ENCODE measurements at regions not wholly inside any gene's neighbourhood (a gene's known extent, or its start where the extent isn't known, plus 50 kb on each side); places are given as distances from the start of the nearest gene placed in this dataset.
A peak's percentile ranks its signal among the peaks of the same experiment; 100 is the strongest.

DNA sequence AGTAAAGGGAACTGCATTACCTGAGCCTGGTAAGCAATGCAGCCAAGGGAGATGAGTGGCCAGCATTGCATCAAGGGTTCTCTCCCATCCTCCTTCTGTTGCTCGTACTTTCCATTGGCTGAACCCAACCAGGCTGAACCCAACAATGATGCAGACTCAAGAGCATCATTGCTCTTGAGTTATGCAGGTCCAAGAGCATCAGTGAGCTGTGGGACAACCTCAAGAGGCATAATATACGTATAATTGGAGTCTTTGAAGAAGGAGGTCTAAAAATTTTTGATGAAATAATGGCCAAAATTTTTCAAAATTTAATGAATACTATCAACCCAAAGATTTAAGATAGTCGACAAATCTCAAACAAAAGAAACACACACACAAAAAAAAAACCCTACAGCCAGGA lies 213.0 kb downstream of the RNF152 start:
- no peaks in the 10 kb centered on the region for H3K27me3 ChIP-seq (ENCODE audit: control insufficient read depth in 1 of 2, insufficient read depth in 2 of 2, low read length in 2 of 2)
- no peak overlapping the region for H3K27ac ChIP-seq (ENCODE audit: low read depth, low read length)
- no peaks in the 10 kb centered on the region for H3K4me1 ChIP-seq (ENCODE audit: control insufficient read depth in 1 of 2, insufficient read depth in 2 of 2, low read length in 2 of 2)
- no peak overlapping the region for H3K4me3 ChIP-seq (ENCODE audit: low read depth in 1 of 2, low read length in 2 of 2)
- no peaks in the 10 kb centered on the region for H3K36me3 ChIP-seq (ENCODE audit: control insufficient read depth in 1 of 2, insufficient read depth in 2 of 2, low read length in 2 of 2)
- no peak overlapping the region for H3K9ac ChIP-seq (ENCODE audit: low read depth in 1 of 2, low read length in 2 of 2)
- H3K9me3 ChIP-seq (ENCODE audit: control insufficient read depth in 1 of 2, low read length in 2 of 2) = peaks cover 5 to 10% of the 10 kb centered on the region in 2 donors

DNA sequence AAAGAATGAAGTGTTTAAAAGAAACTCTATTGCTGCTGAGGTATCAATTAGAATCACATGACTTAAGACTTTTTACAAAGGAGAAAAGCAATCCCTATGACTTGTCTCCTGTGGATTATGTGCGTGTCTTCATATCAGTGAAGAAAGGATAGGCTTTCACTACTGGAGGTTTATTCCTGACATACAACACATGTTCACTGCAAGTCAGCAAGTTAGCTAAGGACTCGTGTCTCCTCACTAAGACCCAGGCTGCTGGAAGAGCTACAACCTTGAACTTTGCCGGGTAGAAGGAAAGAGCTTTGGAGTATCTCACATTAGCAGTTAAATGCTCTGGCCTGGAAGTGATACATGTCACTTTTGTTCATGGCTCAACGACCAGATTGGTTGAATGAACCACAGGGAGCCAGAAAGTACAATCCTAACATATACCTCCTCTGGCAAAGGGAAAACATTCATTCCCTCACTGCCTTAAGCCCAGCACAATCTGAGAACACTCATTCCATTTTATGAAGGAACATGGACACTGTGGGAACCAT lies 215.3 kb downstream of the RNF152 start:
- Histone ChIP-seq H3K9me3 (ENCODE audit: control insufficient read depth in 1 of 2, low read length in 2 of 2) (peaks cover 5 to 10% of the 10 kb centered on the region in 2 donors), H3K4me1 (ENCODE audit: control insufficient read depth in 1 of 2, insufficient read depth in 2 of 2, low read length in 2 of 2) (no peaks in the 10 kb centered on the region), H3K9ac (ENCODE audit: low read depth in 1 of 2, low read length in 2 of 2) (no peak overlapping the region), H3K27ac (ENCODE audit: low read depth, low read length) (no peak overlapping the region), H3K4me3 (ENCODE audit: low read depth in 1 of 2, low read length in 2 of 2) (no peak overlapping the region), H3K27me3 (ENCODE audit: control insufficient read depth in 1 of 2, insufficient read depth in 2 of 2, low read length in 2 of 2) (no peaks in the 10 kb centered on the region), H3K36me3 (ENCODE audit: control insufficient read depth in 1 of 2, insufficient read depth in 2 of 2, low read length in 2 of 2) (no peaks in the 10 kb centered on the region)

DNA sequence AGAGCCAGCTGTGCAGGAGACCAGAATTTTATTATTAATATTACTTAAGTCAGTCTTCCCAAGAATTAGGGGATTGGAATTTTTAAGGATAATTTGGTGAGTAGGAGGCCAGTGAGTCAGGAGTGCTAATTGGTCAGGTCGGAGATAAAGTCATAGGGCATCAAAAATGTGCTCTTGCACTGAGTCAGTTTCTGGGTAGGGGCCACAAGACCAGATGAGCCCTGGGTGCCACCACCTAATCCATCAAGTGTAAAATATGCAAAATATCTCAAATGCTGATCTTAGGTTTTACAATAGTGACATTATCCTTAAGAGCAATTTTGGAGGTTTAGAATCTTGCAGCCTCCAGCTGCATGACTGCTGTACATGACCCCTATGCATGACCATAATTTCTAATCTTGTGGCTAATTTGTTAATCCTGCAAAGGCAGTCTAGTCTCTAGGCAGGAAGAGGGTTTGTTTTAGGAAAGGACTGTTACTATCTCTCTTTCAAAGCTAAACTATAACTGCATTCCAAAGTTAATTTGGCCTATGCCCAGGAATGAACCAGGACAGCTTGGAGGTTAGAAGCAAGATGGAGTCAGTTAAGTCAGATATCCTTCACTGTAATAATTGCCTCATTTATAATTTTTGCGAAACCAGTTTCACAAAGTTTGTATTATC lies 215.9 kb downstream of the RNF152 start:
- no peaks in the 10 kb centered on the region for H3K27me3 ChIP-seq (ENCODE audit: control insufficient read depth in 1 of 2, insufficient read depth in 2 of 2, low read length in 2 of 2)
- no peaks in the 10 kb centered on the region for H3K4me1 ChIP-seq (ENCODE audit: control insufficient read depth in 1 of 2, insufficient read depth in 2 of 2, low read length in 2 of 2)
- no peak overlapping the region for H3K27ac ChIP-seq (ENCODE audit: low read depth, low read length)
- H3K9me3 ChIP-seq (ENCODE audit: control insufficient read depth in 1 of 2, low read length in 2 of 2) = peaks cover 5 to 10% of the 10 kb centered on the region in 2 donors
- no peak overlapping the region for H3K9ac ChIP-seq (ENCODE audit: low read depth in 1 of 2, low read length in 2 of 2)
- H3K4me3 ChIP-seq (ENCODE audit: low read depth in 1 of 2, low read length in 2 of 2) = no peak overlapping the region
- H3K36me3 ChIP-seq (ENCODE audit: control insufficient read depth in 1 of 2, insufficient read depth in 2 of 2, low read length in 2 of 2) = no peaks in the 10 kb centered on the region

DNA sequence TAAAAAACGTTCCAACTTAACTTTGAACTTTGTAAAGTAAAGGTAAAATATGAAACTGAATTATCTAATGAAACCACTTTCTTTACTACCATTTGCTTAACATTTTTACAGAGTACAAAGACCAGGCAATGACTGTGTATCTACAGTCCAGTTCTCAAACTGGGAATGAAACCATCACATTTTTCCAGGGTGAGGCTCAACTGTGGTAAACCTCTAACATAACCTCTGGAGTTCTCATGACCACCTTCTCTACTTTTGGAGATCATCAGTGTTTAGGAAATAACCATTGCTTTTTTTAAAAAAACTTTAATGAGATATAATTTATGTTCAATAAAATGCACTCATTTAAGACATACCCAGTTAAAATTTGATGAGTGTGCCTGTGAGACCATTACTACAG lies 223.5 kb downstream of the RNF152 start:
- no peaks in the 10 kb centered on the region for H3K9me3 ChIP-seq (ENCODE audit: control insufficient read depth in 1 of 2, low read length in 2 of 2)
- no peak overlapping the region for H3K9ac ChIP-seq (ENCODE audit: low read depth in 1 of 2, low read length in 2 of 2)
- no peaks in the 10 kb centered on the region for H3K36me3 ChIP-seq (ENCODE audit: control insufficient read depth in 1 of 2, insufficient read depth in 2 of 2, low read length in 2 of 2)
- no peaks in the 10 kb centered on the region for H3K27me3 ChIP-seq (ENCODE audit: control insufficient read depth in 1 of 2, insufficient read depth in 2 of 2, low read length in 2 of 2)
- H3K4me1 ChIP-seq (ENCODE audit: control insufficient read depth in 1 of 2, insufficient read depth in 2 of 2, low read length in 2 of 2) = peaks cover under 1 to 9% of the 10 kb centered on the region in 2 donors
- H3K4me3 ChIP-seq (ENCODE audit: low read depth in 1 of 2, low read length in 2 of 2) = no peak overlapping the region
- no peak overlapping the region for H3K27ac ChIP-seq (ENCODE audit: low read depth, low read length)

DNA sequence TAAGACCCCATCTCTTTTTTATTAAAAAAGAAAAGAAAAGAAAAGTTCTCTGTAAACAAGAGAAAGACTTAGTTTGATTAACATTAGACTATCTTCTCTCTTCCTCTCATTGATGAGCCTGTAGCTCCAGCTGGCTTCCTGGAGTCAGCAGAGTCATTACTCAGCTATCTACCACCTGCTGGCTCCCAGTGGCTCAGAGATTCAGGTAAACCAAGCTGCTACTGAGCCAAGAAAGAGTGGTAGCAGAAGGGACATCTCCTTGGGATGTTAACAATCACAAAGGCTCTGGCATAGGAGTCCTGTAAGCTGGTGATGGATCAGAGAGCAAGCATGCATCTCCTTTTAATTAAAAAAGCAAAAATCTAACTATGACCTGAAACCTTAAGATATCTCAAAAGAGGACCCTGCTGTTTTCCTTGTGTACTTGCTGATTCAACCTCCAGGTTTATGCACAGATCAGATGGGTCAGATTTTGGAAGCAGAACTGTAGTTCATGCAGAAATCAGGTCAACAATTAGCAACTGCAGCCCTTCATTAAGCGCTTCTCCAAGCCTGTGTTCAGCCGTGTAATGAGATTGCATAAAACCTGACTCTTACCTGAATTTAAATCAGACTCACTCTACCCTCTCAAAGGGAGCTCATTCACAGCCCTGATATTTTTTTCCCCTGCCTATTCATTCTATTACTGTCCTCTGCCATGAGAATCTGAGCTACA lies 225.8 kb downstream of the RNF152 start:
- no peak overlapping the region for H3K4me3 ChIP-seq (ENCODE audit: low read depth in 1 of 2, low read length in 2 of 2)
- no peak overlapping the region for H3K9ac ChIP-seq (ENCODE audit: low read depth in 1 of 2, low read length in 2 of 2)
- peaks cover 9 to 18% of the 10 kb centered on the region in 2 donors for H3K4me1 ChIP-seq (ENCODE audit: control insufficient read depth in 1 of 2, insufficient read depth in 2 of 2, low read length in 2 of 2)
- H3K27me3 ChIP-seq (ENCODE audit: control insufficient read depth in 1 of 2, insufficient read depth in 2 of 2, low read length in 2 of 2) = no peaks in the 10 kb centered on the region
- no peaks in the 10 kb centered on the region for H3K9me3 ChIP-seq (ENCODE audit: control insufficient read depth in 1 of 2, low read length in 2 of 2)
- no peak overlapping the region for H3K27ac ChIP-seq (ENCODE audit: low read depth, low read length)
- no peaks in the 10 kb centered on the region for H3K36me3 ChIP-seq (ENCODE audit: control insufficient read depth in 1 of 2, insufficient read depth in 2 of 2, low read length in 2 of 2)

DNA sequence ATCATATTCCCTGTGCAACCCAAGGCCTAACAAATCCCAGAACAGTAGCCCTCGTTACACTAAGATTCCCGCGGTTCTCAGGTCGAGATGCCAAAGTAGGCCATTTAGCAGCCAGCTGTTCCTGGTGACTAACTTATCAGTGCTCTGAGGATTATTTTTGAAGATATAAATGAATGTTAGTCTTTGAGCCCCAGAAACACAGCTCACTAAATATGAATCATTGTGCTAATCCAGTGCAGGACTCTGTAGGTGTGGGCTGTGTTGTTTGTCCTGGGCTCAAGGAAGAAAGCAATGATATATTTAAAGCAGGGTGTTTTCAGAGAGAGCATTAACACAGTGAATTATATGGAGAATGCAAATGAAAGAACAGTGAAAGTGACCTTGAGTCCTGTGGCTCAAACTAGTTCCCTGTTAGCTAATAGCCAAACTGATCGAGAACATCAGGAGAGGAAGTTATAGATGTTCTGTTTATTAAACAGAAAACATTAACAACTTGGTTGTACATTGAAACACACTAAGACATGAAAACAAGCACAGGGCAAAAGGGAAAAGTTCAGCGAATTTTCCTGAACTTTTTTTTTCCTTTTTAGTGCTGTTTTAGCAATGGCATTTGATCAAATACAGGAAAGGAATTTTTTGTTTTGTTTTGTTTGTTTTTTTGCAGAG lies 228.3 kb downstream of the RNF152 start:
- no peaks in the 10 kb centered on the region for H3K9me3 ChIP-seq (ENCODE audit: control insufficient read depth in 1 of 2, low read length in 2 of 2)
- no peak overlapping the region for H3K4me3 ChIP-seq (ENCODE audit: low read depth in 1 of 2, low read length in 2 of 2)
- H3K27ac ChIP-seq (ENCODE audit: low read depth, low read length) = peak overlapping the region; percentile 15
- no peaks in the 10 kb centered on the region for H3K27me3 ChIP-seq (ENCODE audit: control insufficient read depth in 1 of 2, insufficient read depth in 2 of 2, low read length in 2 of 2)
- H3K4me1 ChIP-seq (ENCODE audit: control insufficient read depth in 1 of 2, insufficient read depth in 2 of 2, low read length in 2 of 2) = peaks cover 9 to 18% of the 10 kb centered on the region in 2 donors
- H3K9ac ChIP-seq (ENCODE audit: low read depth in 1 of 2, low read length in 2 of 2) = no peak overlapping the region
- H3K36me3 ChIP-seq (ENCODE audit: control insufficient read depth in 1 of 2, insufficient read depth in 2 of 2, low read length in 2 of 2) = no peaks in the 10 kb centered on the region

DNA sequence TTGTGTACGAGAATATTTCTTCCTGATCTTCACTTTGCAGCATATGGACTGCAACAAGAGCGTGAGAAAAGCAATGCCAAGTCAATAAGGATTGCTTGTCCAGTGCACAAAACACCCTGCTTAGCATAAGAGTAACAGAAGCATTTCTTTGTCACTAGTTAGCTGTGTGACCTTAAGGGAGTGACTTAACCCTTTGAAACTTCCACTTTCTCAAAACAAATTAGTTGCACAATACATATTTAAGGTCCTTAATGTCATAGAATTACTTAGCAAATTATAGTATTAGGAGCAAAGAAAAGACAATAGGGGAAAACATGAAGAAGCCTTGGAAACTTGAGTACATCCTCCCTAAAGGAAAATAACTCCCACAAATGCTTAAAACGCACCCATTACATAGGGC lies 230.1 kb downstream of the RNF152 start:
- H3K4me3 ChIP-seq (ENCODE audit: low read depth in 1 of 2, low read length in 2 of 2) = no peak overlapping the region
- no peaks in the 10 kb centered on the region for H3K36me3 ChIP-seq (ENCODE audit: control insufficient read depth in 1 of 2, insufficient read depth in 2 of 2, low read length in 2 of 2)
- peaks cover 9 to 18% of the 10 kb centered on the region in 2 donors for H3K4me1 ChIP-seq (ENCODE audit: control insufficient read depth in 1 of 2, insufficient read depth in 2 of 2, low read length in 2 of 2)
- no peaks in the 10 kb centered on the region for H3K9me3 ChIP-seq (ENCODE audit: control insufficient read depth in 1 of 2, low read length in 2 of 2)
- no peak overlapping the region for H3K27ac ChIP-seq (ENCODE audit: low read depth, low read length)
- H3K9ac ChIP-seq (ENCODE audit: low read depth in 1 of 2, low read length in 2 of 2) = no peak overlapping the region
- H3K27me3 ChIP-seq (ENCODE audit: control insufficient read depth in 1 of 2, insufficient read depth in 2 of 2, low read length in 2 of 2) = no peaks in the 10 kb centered on the region

DNA sequence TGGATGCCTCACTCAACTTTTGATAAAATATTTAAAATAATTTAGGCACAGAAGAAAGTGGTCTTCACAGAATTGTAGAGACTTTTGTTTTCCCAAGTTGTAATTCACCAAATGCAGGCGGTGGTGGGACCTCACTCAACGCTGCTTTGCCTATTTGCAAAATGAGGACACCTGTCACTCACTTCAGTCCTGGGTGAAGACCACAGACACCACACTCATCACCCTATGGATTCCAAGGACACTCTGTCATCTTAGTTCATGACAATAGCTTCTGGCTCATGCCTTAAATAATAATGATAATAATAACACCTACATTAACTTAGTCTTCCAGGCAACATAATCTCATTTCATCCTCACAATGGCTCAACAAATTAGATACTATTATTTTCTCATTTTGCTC lies 234.4 kb downstream of the RNF152 start:
- Histone ChIP-seq H3K36me3 (ENCODE audit: control insufficient read depth in 1 of 2, insufficient read depth in 2 of 2, low read length in 2 of 2) (no peaks in the 10 kb centered on the region), H3K9ac (ENCODE audit: low read depth in 1 of 2, low read length in 2 of 2) (no peak overlapping the region), H3K27me3 (ENCODE audit: control insufficient read depth in 1 of 2, insufficient read depth in 2 of 2, low read length in 2 of 2) (no peaks in the 10 kb centered on the region), H3K4me3 (ENCODE audit: low read depth in 1 of 2, low read length in 2 of 2) (no peak overlapping the region), H3K9me3 (ENCODE audit: control insufficient read depth in 1 of 2, low read length in 2 of 2) (no peaks in the 10 kb centered on the region), H3K27ac (ENCODE audit: low read depth, low read length) (no peak overlapping the region), H3K4me1 (ENCODE audit: control insufficient read depth in 1 of 2, insufficient read depth in 2 of 2, low read length in 2 of 2) (peaks cover 12% of the 10 kb centered on the region in 2 donors)

DNA sequence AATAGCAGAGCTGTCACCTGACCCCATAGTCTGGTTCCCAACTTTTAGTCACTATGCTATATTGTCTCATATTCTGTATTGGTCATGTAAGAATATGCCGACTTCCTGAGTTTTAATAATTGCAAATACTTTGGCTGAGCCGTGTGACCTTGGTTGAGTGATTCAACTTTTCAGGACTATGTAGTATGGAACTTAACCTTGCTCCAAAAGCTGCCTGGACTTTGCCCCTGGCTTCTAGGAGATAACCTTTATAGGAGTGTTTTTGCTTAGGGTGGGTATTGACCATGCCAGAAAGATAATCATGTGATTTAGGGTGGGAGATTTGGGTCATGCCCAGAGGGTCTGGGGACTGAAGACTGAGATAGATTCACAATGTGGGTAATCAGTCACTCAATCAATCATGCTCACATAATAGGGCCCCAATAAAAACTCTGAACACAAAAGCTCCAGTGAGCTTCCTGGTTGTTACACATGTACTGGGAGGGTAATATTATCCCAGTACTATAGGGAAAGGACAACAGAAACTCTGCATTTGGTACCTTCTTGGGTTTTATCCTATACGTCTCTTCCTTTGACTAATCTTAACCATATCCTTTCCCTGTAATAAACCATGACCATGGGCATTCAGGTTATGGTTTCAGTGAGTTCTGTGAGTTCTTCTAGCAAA lies 235.6 kb downstream of the RNF152 start:
- no peak overlapping the region for H3K9ac ChIP-seq (ENCODE audit: low read depth in 1 of 2, low read length in 2 of 2)
- H3K36me3 ChIP-seq (ENCODE audit: control insufficient read depth in 1 of 2, insufficient read depth in 2 of 2, low read length in 2 of 2) = no peaks in the 10 kb centered on the region
- H3K4me3 ChIP-seq (ENCODE audit: low read depth in 1 of 2, low read length in 2 of 2) = no peak overlapping the region
- no peaks in the 10 kb centered on the region for H3K9me3 ChIP-seq (ENCODE audit: control insufficient read depth in 1 of 2, low read length in 2 of 2)
- H3K4me1 ChIP-seq (ENCODE audit: control insufficient read depth in 1 of 2, insufficient read depth in 2 of 2, low read length in 2 of 2) = peaks cover 13 to 19% of the 10 kb centered on the region in 2 donors
- H3K27ac ChIP-seq (ENCODE audit: low read depth, low read length) = no peak overlapping the region
- H3K27me3 ChIP-seq (ENCODE audit: control insufficient read depth in 1 of 2, insufficient read depth in 2 of 2, low read length in 2 of 2) = no peaks in the 10 kb centered on the region

DNA sequence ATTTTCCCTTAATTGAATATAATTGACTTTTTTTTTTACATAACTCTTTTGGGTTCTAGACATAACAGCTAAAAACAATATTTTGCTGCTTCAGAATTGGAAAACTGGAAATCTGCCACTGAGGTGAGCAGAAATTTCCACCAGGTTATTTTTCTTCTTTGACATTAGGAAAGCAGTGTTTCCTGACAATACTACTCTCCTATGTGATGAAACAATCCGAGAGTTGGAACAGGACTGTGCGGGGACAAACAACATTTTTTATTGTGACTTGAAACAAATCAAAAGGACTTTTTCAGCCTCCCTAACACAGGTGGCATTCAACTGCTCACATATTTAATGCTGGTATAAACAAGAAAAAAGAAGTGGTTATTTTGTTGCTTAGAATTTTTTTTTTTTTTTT lies 237.2 kb downstream of the RNF152 start:
- Histone ChIP-seq H3K9ac (ENCODE audit: low read depth in 1 of 2, low read length in 2 of 2) (no peak overlapping the region), H3K27ac (ENCODE audit: low read depth, low read length) (no peak overlapping the region), H3K36me3 (ENCODE audit: control insufficient read depth in 1 of 2, insufficient read depth in 2 of 2, low read length in 2 of 2) (no peaks in the 10 kb centered on the region), H3K27me3 (ENCODE audit: control insufficient read depth in 1 of 2, insufficient read depth in 2 of 2, low read length in 2 of 2) (no peaks in the 10 kb centered on the region), H3K4me3 (ENCODE audit: low read depth in 1 of 2, low read length in 2 of 2) (no peak overlapping the region), H3K9me3 (ENCODE audit: control insufficient read depth in 1 of 2, low read length in 2 of 2) (no peaks in the 10 kb centered on the region), H3K4me1 (ENCODE audit: control insufficient read depth in 1 of 2, insufficient read depth in 2 of 2, low read length in 2 of 2) (peaks cover 19 to 30% of the 10 kb centered on the region in 2 donors)
